Astrocyte (in vitro differentiated cells and primary cell): ENCODE measurements at regions not wholly inside any gene's neighbourhood (a gene's known extent, or its start where the extent isn't known, plus 50 kb on each side); places are given as distances from the start of the nearest gene placed in this dataset.

Experiments used
- CTCF ChIP-seq: IDR thresholded peaks from 2 replicates; pipeline ENCODE4 v1.5.1; 2011; ENCODE audit warnings: low read depth, mild to moderate bottlenecking, inconsistent platforms, low read length, moderate library complexity; ENCODE audit not compliant: insufficient read depth
- EZH2 ChIP-seq: IDR thresholded peaks from 2 replicates; pipeline ENCODE4 v1.6.1; 2012; ENCODE audit warnings: mild to moderate bottlenecking, low read length, inconsistent platforms; ENCODE audit not compliant: insufficient read depth

DNA sequence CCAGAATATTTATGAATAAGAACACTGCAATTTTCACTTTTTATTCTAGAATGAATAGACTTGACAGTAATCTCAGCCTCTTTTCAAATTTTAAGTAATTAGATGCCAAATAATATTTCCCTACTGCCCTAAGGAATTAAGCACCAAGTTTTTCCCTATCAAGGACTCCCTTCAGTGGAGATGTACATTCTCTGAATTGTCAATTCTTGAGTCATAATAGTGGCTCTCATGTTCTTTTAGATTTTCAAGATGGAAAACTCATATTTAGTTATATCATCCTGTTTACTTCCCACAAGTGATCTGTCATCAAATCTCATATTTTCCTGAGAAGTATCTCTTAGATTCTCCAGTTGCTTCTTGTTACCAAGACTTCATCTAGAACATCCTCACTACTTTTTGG, 1248.9 kb upstream of the CHAC2 start:
- TF ChIP-seq CTCF (no peak), EZH2 (no peak)
